ENCODE measurements at regions not wholly inside any gene's neighbourhood (a gene's known extent, or its start where the extent isn't known, plus 50 kb on each side); places are given as distances from the start of the nearest gene placed in this dataset.

DNA sequence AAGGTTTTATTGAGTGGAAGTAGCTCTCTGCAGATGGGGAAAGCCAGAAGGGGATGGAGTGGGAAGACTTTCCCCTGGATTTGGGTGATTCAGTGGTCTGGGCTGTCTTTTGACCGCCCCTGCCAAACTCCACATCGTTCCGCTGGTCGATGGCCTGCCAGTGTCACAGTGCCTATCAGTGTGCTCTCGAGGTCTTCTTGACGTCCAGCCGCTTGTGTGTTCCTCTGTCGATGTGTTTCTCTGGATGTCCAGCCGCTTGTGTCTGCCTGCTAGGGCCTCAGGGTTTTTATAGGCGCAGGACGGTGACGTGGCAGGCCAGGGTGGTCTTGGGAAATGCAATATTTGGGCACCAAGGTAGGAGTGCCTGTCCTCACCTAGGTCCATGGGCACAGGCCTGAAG, 1371.4 kb upstream of the PIK3C3 start:
- no peak for DNase-seq

DNA sequence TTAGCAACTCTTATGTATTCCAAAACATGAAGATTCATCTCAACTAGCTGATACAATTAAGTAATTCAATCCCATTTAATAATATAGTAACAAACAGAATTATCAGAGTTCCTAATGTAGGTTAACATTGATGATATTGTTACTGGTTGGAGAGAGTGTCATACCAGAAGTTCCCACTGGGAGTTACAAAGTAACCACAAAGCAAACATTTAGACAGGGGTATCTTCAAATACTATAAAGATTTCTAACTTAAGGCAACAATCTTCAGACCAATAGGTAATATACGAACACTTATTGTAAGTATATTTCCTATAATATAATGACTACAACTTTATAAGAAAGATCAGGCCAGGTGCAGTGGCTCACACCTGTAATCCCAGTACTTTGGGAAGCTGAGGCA, 1372.9 kb upstream of the PIK3C3 start:
- DNase-seq = no peak

DNA sequence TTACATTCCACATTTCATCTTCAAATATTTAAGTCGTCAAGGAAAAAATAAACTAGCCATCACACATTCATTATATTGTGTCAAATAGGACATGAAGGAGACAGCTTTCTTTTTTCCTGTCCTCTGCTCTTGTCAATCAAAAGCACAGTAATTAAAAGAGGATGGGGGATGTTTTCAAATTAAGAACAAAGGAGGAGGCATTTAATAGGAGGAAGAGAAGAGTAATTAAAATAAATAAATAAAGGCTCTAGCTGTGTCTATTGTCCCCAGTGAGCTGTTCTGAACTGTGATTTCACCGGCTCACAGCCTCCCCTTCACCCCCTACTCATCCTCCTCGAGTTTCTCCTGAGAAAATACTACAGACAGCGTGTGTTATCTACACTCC, 1377.1 kb upstream of the PIK3C3 start:
- no peak for DNase-seq

DNA sequence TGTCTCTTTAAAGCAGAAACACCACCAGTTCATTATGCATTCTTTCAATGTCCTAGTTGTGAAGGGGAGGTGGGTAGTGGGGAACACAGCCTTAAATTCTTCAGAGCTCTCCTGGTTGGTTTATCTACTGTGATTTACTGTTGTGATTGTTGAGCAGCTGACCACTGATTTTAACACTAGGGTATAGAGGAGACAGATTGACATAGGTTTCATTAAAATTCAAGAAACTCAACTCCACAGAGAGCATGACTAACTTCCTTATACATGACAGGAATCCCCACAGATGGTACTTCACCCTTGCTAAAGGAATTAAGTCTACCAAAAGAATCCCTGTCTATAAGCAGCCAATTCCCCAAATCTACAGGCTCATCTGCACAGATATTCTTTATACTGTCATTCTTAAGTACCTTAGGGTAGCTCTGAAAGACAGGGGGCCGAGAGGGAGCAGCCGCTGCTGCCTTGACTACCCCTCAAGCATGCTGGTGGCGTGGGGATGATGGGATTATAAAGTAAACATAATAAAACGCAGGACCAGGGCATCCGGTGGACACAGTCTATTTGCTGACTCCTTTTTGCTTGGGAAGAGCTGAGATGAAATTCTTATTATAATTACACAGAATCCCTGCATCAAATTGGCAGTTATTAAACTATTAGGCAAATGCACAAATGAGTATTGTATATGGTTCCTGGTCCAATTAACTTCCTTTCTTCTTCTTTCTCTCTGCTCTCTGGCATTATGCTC, 1377.6 kb upstream of the PIK3C3 start:
- no peak for DNase-seq

DNA sequence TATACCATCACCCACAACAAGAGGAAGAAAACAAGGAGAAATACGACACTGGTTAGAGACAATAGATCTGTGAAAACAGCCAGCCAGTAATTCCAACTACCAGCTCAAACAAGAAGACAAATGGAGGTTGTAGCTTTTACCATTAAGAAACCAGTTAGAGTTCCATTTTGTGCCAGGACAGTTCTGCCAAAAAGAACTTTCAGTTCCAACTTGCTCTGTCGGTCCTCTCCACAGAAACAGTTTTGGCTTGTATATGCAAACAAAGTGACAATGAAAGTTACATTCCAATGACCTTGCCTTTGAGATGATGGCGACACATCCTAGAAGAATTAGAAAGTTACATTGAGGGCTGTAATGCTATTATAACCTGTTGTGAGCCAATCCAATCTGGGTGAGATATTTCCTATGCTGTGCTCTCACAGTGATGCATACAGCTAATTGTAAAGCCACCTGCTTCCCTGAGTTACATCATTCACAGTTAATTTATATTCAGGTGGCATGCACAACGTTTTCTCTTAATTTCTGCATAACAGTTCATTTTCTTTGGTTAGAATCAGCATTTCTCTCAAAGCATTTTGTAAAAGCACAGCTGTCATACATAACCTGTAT, 1378.4 kb upstream of the PIK3C3 start:
- DNase-seq = no peak

DNA sequence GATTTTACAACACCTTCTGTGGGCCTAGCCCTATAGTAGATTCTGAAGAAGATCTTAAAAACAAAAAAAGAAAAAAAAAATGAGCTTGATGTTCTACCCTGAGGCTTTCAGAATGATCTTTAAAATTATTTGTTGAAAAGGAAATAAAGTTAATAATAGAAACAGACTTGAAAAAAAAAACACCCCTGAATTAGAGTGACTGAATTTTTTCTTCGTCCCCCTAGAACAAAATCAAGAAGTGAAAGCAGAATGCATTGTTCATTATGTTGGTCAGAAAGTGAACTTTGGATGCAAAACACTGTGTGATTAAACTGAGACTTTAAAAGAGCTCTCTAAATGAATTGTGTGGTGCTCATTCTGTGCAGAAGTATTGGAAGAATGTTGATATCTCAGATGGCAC, 1384.4 kb upstream of the PIK3C3 start:
- no peak for DNase-seq

DNA sequence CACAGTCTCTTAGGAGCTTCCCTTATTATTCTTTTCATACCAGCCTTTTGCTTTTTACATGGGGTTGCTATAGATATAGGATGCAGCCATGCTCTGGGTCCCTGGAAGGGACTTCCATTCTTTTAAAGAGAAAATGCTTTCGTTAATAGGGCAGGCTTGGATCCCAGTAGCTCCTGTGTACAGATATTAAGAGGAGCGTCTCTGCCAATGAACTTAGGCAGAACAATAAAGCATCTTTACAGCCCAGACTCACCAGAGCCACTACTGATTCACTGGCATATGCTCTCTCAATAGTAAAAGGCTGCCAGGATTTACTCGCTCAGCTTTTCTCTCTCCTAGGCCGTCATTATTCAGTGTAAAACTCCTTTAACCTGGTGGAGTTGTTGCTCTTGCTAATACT, 1385.4 kb upstream of the PIK3C3 start:
- no peak for DNase-seq

DNA sequence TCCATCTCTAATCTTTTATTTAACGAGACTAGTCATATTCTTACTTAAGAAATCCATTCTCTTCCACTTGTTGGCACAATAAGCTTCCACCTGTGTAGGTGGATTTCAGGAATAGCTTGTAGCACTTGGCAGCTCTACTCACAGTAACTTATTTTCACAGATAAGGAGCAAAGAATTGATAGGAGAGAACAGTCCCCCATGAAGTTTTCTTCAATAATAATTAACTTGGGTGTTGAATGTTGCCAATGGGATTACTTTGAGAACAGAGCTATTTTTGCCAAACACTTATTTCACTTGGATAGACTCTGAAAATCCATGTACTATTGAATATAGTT, 1388.6 kb upstream of the PIK3C3 start:
- no peak for DNase-seq

DNA sequence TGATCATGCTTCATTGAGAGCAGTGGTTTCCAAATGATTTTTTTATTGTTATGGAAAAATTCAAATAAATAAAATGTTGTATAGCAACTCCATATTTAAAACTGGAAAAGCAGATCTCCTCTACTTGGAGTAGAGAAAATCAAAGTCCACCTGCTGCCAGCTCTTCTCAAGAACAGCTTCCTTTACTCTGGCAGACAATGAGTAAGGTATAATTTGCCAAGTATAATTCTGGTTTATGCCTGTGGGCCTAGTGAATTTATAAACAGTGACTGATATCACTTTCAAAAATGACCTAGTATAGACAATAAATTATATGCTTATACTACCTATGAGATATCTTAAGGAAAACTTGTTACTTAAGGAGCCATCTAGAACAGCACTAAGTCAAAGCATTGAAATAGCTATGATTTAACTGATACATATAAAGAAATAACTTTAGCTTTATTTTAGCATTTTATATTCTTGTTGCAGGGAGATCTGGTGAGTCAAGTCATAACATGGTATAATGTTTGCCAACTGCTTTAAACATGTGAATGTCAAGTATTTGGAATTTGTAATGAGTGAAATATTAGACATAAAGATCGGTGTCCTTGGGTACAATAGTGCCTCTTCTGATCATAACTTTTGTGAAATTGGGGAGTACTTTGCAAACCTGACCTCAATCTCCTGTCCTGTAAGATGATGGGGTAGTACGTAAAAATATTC, 1389.1 kb upstream of the PIK3C3 start:
- DNase-seq = no peak

DNA sequence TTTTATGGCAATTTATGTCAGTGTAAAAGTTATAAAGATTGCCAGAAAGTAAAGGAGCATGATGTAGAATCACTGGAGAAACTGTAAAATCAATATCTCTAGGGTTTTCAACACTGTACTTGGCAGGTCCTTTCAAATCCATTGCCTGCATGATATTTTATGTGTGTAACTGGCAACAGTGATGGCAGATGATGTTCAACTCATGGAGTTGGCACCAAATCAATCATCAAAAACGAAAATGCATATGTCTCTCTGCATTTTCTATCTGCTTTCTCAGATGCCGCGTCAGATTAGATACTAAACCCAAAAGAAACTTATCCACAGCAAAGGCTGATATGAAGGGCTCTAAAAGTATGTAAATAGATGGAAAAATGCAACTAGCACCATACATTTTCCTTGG, 1395.5 kb upstream of the PIK3C3 start:
- DNase-seq = no peak

DNA sequence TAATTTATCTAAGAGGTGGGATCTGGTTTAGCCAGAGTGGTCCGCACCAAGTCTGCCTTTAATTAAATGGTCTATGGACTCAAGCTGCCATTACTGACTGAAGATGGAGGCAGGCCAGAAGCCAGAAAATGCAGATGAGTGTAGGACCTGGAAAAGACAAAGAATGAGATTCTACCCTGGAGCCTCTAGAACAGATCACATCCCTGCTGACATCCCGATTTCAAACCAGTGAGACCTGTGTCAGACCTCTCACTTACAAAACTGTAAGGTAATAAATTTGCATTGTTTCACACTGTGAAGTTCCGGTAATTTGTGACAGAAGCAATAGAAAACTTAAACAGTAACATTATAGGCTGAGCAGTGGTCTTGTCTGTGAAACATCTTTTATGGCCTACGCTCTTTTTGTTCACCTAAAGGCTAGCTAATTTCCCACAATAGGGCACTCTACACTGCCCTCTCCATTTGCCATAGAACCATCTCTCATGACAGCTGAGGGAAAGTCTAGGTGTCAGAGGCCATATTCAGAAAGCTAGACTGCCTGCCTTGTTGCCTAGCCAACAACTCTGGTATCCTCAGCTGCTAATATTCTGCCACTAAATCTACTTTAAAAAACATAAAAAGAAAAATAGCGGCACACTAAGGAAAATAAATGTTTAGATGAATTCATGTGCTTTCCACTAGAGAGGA, 1396.2 kb upstream of the PIK3C3 start:
- DNase-seq = no peak

DNA sequence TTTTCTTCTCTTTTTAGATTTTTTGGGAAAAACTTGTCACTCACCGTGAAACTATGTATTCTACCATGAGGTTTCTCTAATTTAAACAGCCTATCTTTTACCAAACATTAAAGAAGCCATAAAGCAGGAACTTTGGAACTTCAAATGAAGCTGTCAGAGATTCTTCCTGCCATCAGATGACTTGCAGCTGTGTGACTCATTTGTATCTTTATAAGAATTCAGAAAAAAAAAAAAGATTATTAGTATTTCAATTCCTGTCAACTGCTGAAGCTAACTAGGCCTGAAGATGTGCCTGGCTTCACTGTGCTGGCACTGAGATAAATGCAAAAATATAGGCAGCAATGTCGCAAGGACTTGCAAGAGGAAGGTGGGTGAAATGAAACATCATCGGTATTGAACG, 1399.1 kb upstream of the PIK3C3 start:
- no peak for DNase-seq

DNA sequence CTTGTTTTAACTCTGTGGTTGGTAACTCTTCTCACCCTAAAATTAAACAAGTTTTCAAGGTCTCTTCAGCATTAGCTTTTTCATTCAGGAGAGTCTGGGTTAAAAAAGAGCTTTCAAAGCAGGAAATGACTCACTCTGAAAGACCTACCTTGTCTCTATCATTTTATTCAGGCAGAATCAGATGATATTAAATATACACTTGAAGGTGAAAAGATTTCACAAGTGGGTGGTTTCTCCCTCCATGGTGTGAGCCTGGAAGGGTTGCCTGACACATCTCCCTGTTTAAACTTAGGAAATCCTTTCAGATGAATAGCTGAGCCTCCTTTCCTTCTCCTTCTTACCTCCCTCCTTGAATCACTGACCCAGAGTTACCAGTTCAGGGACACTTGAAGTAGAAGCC, 1402.0 kb upstream of the PIK3C3 start:
- no peak for DNase-seq

DNA sequence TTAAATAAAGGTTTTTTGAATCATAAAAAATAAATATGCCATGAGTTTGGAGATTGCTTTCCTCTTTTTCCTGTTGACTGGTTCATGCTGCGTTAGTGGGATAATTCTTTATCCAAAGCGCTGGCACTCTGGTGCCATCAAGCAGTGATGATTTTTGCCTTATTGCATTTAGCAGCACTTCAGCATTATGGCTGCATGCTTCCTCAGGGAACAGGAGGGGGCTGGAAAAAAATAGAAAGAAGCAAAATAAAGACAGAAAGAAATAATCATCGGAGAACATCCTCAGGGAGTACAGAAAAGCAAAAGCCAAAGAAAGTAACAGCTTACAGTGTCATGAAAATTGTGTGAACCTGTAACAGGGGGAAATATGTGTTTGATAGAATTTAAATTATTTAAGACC, 1408.2 kb upstream of the PIK3C3 start:
- no peak for DNase-seq

DNA sequence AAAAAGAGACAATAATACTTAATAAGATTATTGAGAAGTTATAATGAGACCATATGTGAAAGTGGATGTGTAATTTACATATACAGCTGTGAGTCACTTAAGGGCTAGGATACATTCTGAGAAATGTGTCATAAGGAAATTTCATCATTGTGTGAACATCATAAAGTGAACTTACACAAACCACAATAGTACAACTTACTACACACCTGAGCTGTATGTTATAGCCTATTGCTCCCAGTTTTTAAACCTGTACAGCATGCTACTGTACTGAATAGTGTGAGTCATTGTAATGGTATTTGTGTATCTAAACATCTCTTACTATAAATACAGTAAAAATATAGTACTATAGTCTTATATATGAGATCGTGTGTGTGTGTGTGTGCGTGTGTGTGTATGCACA, 1420.3 kb upstream of the PIK3C3 start:
- DNase-seq = no peak

DNA sequence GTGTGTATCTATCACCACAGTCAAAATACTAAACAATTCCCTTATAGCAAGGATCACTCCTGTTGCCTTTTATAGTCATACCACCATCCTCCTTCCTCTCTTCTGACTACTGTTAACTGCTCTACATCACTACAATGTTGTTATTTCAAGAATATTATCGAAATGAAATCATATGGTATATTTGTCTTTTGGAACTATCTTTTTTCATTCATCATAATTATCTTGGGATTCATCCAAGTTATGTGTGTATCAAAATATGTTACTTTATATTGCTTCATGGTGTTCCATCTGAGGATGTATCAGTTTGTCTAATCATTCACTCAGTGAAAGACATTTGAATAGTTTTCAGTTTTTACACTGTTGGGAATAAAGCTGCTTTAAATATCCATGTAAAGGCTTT, 1423.0 kb upstream of the PIK3C3 start:
- no peak for DNase-seq

DNA sequence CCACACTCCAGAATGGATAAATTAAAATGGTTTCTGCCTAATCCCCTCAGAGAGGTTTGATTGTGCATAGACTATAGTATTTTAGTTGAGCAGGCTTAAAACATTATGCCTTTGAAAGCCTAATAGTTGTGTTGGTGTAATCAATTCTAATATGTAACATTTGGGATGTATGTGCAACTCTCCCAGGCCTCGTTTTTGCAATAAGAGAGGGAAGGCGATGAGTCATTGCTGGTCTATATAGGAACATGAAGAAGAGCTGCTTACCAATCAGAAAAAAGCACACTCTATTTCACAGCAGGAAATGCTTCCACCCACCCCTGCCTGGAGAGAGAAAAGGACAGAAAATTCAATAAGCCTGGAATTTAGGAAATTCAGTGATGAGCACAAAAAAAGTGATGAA, 1424.0 kb upstream of the PIK3C3 start:
- no peak for DNase-seq

DNA sequence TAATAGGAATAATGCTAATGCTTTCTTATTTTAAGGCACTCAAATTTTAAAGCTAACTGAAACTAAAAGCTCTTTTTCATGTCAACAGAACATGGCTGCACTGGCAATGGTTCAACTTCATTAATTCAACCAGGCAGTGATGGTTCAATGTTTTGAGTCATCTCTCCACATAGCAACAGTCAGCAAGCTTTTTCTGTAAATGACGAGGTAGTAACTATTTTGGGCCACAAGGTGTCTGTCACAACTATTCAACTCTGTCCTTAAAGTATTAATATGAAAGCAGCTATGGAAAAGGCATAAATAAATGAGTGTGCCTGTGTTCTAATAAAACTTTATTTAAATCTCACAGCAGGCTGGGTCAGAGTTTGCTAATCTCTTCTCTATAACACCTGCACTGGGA, 1425.6 kb upstream of the PIK3C3 start:
- DNase-seq = no peak

DNA sequence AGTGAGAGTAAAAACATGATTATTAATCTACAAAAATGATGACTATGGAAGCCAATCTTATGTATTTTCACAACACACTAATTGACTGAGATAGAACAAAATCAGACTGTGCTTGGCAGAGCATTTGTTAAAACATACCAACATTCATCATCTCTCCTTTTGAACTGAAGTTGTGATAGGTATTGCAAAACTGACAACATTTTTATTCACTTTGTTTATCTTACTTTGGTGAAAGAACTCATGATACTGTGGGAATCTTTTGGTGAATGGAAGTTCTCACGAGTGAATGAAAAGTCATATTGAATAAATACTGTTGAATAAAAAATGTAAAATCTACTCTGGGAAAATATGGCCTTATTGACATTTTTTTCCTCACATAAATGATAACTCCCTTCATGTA, 1430.2 kb upstream of the PIK3C3 start:
- DNase-seq = no peak

DNA sequence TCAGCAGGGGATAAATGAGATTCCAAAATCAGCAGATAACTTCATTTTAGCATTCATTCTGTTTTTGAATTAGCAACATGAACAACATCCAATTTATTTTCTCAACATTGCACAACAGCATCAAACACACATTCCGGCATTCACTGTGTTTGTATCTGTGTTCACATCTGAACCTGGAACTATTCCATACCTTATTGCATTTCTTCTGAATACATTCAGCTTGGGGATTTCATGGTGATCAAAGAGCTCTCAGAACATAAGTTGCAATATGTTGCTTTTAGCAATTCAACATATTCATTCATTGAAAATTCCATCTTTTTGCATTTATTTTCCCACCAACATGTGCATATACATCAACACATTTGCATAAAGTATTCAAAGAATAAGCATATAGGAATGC, 1431.7 kb upstream of the PIK3C3 start:
- DNase-seq = no peak

DNA sequence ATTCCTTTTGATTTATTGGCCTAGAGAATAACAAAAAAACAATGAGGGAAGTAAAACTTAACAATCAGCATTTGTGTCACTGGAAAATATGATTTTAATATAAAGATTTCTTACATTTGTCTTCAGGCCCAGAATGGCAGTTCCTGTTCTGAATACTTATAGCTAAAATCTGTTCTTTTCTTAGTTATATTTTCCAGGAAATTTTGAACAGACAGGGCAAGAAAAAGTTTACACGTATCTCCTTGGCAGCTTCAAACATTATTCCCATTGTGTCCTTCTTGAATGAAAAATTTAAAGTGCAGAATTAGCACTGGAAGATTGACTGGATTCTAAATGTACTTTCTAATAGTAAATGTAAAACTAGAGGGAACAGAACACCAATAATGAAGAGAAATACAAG, 1454.0 kb upstream of the PIK3C3 start:
- DNase-seq = no peak

DNA sequence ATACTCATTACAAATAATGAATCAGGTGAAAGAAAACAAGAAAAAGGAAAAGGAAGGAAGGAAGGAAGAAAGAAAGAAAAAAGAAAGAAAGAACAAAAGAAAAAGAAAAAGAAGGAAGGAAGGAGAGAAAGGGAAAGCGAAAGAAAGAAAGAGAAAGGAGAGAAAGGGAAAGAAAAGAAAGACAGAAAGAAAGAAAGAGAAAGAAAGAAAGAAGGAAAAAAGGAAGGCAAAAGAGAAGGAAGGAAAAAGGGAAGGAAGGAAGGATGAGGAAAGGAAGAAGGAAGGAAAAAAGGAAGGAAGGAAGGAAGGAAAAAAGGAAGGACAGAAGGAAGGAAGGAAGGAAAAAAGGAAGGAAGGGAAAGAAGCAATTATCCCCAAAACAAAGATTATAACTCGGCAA, 1460.4 kb upstream of the PIK3C3 start:
- DNase-seq = no peak

DNA sequence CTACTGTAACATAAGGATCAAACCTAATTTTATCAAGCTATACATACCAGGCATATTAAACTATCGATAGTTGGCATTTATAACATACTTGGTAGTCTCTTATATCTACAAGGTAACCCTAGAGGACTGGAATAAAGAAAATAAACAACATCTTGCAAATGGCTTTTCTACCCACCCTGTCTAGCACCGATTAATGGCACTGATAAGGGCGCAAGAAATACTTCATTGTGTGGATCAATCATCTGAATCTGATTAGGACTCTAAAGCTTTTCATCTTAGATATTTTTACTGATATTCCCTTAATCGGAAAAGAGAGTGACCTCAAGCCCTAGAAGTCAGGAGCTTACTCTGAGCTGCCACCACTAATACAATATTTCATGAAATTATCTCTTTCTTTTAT, 1461.7 kb upstream of the PIK3C3 start:
- DNase-seq = no peak

DNA sequence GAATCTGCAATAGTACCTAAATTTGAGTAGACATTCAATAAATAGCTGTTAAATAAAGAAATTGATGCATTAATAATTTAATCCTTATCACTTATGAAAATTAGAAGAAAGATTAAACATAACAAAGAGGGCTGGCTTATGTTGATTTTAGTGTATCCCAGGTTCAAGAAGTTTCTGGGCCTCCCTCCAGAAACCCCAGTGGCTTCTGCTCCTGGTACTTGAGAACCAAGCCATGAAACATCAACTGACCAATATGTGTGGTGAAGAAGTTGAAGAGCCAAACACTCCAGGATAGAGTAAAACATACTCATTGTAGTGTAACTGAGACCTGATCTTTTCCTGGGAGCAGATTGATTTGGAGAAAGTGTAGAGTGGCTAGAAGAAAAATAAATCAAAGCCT, 1465.7 kb upstream of the PIK3C3 start:
- no peak for DNase-seq
